SU-DHL-6 (cell line): ENCODE measurements at regions not wholly inside any gene's neighbourhood (a gene's known extent, or its start where the extent isn't known, plus 50 kb on each side); places are given as distances from the start of the nearest gene placed in this dataset.

Experiments
- CTCF ChIP-seq: fragments of 200-600 bp; sonication (generic); IDR thresholded peaks from one replicate; pipeline ENCODE4 v1.5.1; 2017; ENCODE audit warnings: antibody characterized with exemption, mild to moderate bottlenecking, low read length, moderate library complexity; ENCODE audit not compliant: insufficient read depth, poor library complexity, severe bottlenecking
- EZH2phosphoT487 ChIP-seq: fragments of 200-600 bp; sonication (generic), shearing (Covaris generic); conservative IDR thresholded peaks from 2 replicates; pipeline ENCODE4 v1.6.1; 2018; ENCODE audit warnings: mild to moderate bottlenecking, antibody characterized with exemption, low read length, moderate library complexity, mixed read lengths

- TF ChIP-seq CTCF (no peak), EZH2phosphoT487 (no peak)
Observed at GRCh38 chr7:68550635-68551034, 1047.6 kb upstream of the AUTS2 start.
